NT2/D1 (cell line): ENCODE measurements at regions not wholly inside any gene's neighbourhood (a gene's known extent, or its start where the extent isn't known, plus 50 kb on each side); places are given as distances from the start of the nearest gene placed in this dataset.

Experiments used
- SUZ12 ChIP-seq: IDR thresholded peaks from 2 replicates; pipeline ENCODE4 v1.6.1; 2011; ENCODE audit not compliant: insufficient read length, insufficient read depth; ENCODE audit errors: extremely low read depth
- YY1 ChIP-seq: IDR thresholded peaks from 2 replicates; pipeline ENCODE4 v1.6.1; 2011; ENCODE audit not compliant: insufficient read length, insufficient read depth
- ZNF274 ChIP-seq: IDR thresholded peaks from 2 replicates; pipeline ENCODE4 v1.6.1; 2011; ENCODE audit warnings: mild to moderate bottlenecking, low read depth, low read length

GRCh38 chr12:90481748-90482147 lies 473.2 kb downstream of the CCER1 start:
- TF ChIP-seq SUZ12 (no peak), YY1 (no peak), ZNF274 (no peak)
